ENCODE measurements at regions not wholly inside any gene's neighbourhood (a gene's known extent, or its start where the extent isn't known, plus 50 kb on each side); places are given as distances from the start of the nearest gene placed in this dataset.
"Not testable (repeated sequence)": the region's sequence is repeated elsewhere in the genome, so short reads cannot be mapped to it uniquely, and the experiment has no call there.

DNA sequence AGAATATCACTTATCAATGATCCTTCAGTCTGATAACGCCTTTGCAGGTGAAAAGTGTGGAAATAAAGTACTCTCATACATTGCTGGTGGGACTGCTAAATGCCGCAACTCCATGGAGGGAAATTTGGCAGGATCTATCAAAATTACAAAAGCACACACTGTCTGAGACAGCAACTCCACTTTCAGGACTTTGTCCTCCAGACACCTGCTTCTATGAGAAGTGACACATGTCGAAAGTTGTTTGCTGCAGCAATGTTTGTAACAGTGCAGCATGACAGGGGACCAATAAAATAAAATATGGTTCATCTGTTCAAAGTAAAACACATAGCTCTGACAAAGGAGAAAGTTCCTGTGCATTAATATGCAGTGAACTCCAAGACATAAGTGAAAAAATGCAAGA, 76.2 kb upstream of the PDPR start:
- not testable (repeated sequence) for H2AFZ ChIP-seq (ENCODE audit: low read depth, low read length); H3K27me3 ChIP-seq (ENCODE audit: insufficient read depth, low read length, poor library complexity); ATAC-seq (ENCODE audit: insufficient read depth, low read depth); H4K20me1 ChIP-seq (ENCODE audit: insufficient read depth, low read length); H3K4me1 ChIP-seq (ENCODE audit: insufficient read depth, low read length); H3K4me3 ChIP-seq (ENCODE audit: low read depth in 1 of 2, low read length in 2 of 2); H3K36me3 ChIP-seq (ENCODE audit: insufficient read depth, low read length); H3K4me2 ChIP-seq (ENCODE audit: insufficient read depth, low read length); H3K9ac ChIP-seq (ENCODE audit: low read depth, low read length); H3K79me2 ChIP-seq (ENCODE audit: insufficient read depth, low read length); H3K27ac ChIP-seq (ENCODE audit: low read length); DNase-seq; H3K9me3 ChIP-seq (ENCODE audit: insufficient read depth, low read length, severe bottlenecking)

DNA sequence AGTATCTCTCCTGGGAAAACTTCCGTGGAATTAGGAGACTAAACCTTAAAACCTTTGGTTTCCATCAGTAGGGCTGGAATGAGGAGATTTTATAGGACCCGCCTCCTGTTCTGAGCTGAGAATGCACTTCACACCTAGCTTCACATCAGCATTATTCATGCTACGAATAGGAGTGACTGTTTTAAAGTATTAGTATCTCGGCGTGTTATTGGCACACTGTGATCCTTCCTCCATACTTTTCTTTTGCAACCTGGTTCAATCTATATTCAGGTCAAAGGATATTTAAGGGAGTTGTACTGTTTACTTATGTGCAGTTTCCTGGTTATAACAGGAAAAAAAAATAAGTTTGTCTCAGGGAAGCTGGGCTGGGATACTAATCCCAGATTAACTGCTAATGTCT, 73.6 kb upstream of the PDPR start:
- H3K4me1 ChIP-seq (ENCODE audit: insufficient read depth, low read length); H3K9ac ChIP-seq (ENCODE audit: low read depth, low read length); H3K36me3 ChIP-seq (ENCODE audit: insufficient read depth, low read length); H3K4me2 ChIP-seq (ENCODE audit: insufficient read depth, low read length); ATAC-seq (ENCODE audit: insufficient read depth, low read depth); DNase-seq; H4K20me1 ChIP-seq (ENCODE audit: insufficient read depth, low read length); H3K9me3 ChIP-seq (ENCODE audit: insufficient read depth, low read length, severe bottlenecking); H3K27me3 ChIP-seq (ENCODE audit: insufficient read depth, low read length, poor library complexity); H3K4me3 ChIP-seq (ENCODE audit: low read depth in 1 of 2, low read length in 2 of 2); H3K79me2 ChIP-seq (ENCODE audit: insufficient read depth, low read length); H3K27ac ChIP-seq (ENCODE audit: low read length); H2AFZ ChIP-seq (ENCODE audit: low read depth, low read length): not testable (repeated sequence)

- not testable (repeated sequence) for H3K27ac ChIP-seq (ENCODE audit: low read length); H3K4me1 ChIP-seq (ENCODE audit: insufficient read depth, low read length); H3K79me2 ChIP-seq (ENCODE audit: insufficient read depth, low read length); H3K4me2 ChIP-seq (ENCODE audit: insufficient read depth, low read length); H2AFZ ChIP-seq (ENCODE audit: low read depth, low read length); DNase-seq; H3K9ac ChIP-seq (ENCODE audit: low read depth, low read length); H3K9me3 ChIP-seq (ENCODE audit: insufficient read depth, low read length, severe bottlenecking); H3K4me3 ChIP-seq (ENCODE audit: low read depth in 1 of 2, low read length in 2 of 2); H4K20me1 ChIP-seq (ENCODE audit: insufficient read depth, low read length); H3K36me3 ChIP-seq (ENCODE audit: insufficient read depth, low read length); H3K27me3 ChIP-seq (ENCODE audit: insufficient read depth, low read length, poor library complexity); ATAC-seq (ENCODE audit: insufficient read depth, low read depth)
Observed at GRCh38 chr16:70043538-70044067, 70.5 kb upstream of the PDPR start.

DNA sequence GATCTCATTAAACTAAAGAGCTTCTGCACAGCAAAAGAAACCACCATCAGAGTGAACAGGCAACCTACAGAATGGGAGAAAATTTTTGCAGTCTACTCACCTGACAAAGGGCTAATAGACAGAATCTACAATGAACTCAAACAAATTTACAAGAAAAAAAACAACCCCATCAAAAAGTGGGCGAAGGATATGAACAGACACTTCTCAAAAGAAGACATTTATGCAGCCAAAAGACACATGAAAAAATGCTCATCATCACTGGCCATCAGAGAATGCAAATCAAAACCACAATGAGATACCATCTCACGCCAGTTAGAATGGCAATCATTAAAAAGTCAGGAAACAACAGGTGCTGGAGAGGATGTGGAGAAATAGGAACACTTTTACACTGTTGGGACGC, 67.6 kb upstream of the PDPR start:
- not testable (repeated sequence) for H3K4me1 ChIP-seq (ENCODE audit: insufficient read depth, low read length); H3K9me3 ChIP-seq (ENCODE audit: insufficient read depth, low read length, severe bottlenecking); DNase-seq; H3K4me2 ChIP-seq (ENCODE audit: insufficient read depth, low read length); H3K4me3 ChIP-seq (ENCODE audit: low read depth in 1 of 2, low read length in 2 of 2); ATAC-seq (ENCODE audit: insufficient read depth, low read depth); H3K36me3 ChIP-seq (ENCODE audit: insufficient read depth, low read length); H4K20me1 ChIP-seq (ENCODE audit: insufficient read depth, low read length); H3K79me2 ChIP-seq (ENCODE audit: insufficient read depth, low read length); H2AFZ ChIP-seq (ENCODE audit: low read depth, low read length); H3K27ac ChIP-seq (ENCODE audit: low read length); H3K9ac ChIP-seq (ENCODE audit: low read depth, low read length); H3K27me3 ChIP-seq (ENCODE audit: insufficient read depth, low read length, poor library complexity)

GRCh38 chr16:70048083-70048482, 66.0 kb upstream of the PDPR start:
- H3K27ac ChIP-seq (ENCODE audit: low read length); H3K79me2 ChIP-seq (ENCODE audit: insufficient read depth, low read length); ATAC-seq (ENCODE audit: insufficient read depth, low read depth); H3K9me3 ChIP-seq (ENCODE audit: insufficient read depth, low read length, severe bottlenecking); H4K20me1 ChIP-seq (ENCODE audit: insufficient read depth, low read length); H3K4me1 ChIP-seq (ENCODE audit: insufficient read depth, low read length); H3K36me3 ChIP-seq (ENCODE audit: insufficient read depth, low read length); H2AFZ ChIP-seq (ENCODE audit: low read depth, low read length); H3K27me3 ChIP-seq (ENCODE audit: insufficient read depth, low read length, poor library complexity); H3K4me2 ChIP-seq (ENCODE audit: insufficient read depth, low read length); H3K9ac ChIP-seq (ENCODE audit: low read depth, low read length); DNase-seq; H3K4me3 ChIP-seq (ENCODE audit: low read depth in 1 of 2, low read length in 2 of 2): not testable (repeated sequence)

GRCh38 chr16:70058056-70058455, 56.1 kb upstream of the PDPR start:
- DNase-seq = not testable (repeated sequence)

DNA sequence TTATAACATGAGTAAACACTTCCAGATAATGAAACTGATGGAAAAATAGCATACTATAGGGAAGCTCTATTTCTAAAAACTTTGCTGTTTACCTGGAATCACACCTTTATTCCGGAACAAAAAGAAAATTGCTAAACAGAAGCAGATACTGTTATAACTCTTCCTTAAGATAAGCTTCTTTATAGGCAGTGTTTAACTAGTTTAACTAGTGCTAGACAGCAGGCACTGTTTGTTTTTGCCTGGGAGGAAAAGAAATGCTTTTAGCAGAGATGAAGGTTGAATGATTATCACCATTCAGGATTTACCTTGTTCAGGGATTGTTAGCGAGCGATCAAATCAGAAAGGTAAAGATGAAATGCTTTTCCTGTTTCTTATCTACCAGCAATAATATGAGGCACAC, 54.7 kb upstream of the PDPR start:
- not testable (repeated sequence) for ATAC-seq (ENCODE audit: insufficient read depth, low read depth); H3K27ac ChIP-seq (ENCODE audit: low read length); H3K9me3 ChIP-seq (ENCODE audit: insufficient read depth, low read length, severe bottlenecking); H3K27me3 ChIP-seq (ENCODE audit: insufficient read depth, low read length, poor library complexity); H3K36me3 ChIP-seq (ENCODE audit: insufficient read depth, low read length); H3K79me2 ChIP-seq (ENCODE audit: insufficient read depth, low read length); H2AFZ ChIP-seq (ENCODE audit: low read depth, low read length); H3K4me2 ChIP-seq (ENCODE audit: insufficient read depth, low read length); H3K4me3 ChIP-seq (ENCODE audit: low read depth in 1 of 2, low read length in 2 of 2); H3K9ac ChIP-seq (ENCODE audit: low read depth, low read length); H4K20me1 ChIP-seq (ENCODE audit: insufficient read depth, low read length); H3K4me1 ChIP-seq (ENCODE audit: insufficient read depth, low read length); DNase-seq

More at GRCh38 chr16:70058056-70058455, 56.1 kb upstream of the PDPR start:
- not testable (repeated sequence) for H2AFZ ChIP-seq (ENCODE audit: low read depth, low read length); H3K27me3 ChIP-seq (ENCODE audit: insufficient read depth, low read length, poor library complexity); H3K4me1 ChIP-seq (ENCODE audit: insufficient read depth, low read length); H3K4me2 ChIP-seq (ENCODE audit: insufficient read depth, low read length); ATAC-seq (ENCODE audit: insufficient read depth, low read depth); H4K20me1 ChIP-seq (ENCODE audit: insufficient read depth, low read length); H3K9ac ChIP-seq (ENCODE audit: low read depth, low read length); H3K4me3 ChIP-seq (ENCODE audit: low read depth in 1 of 2, low read length in 2 of 2); H3K27ac ChIP-seq (ENCODE audit: low read length); H3K9me3 ChIP-seq (ENCODE audit: insufficient read depth, low read length, severe bottlenecking); H3K36me3 ChIP-seq (ENCODE audit: insufficient read depth, low read length); H3K79me2 ChIP-seq (ENCODE audit: insufficient read depth, low read length)

- H3K79me2 ChIP-seq (ENCODE audit: insufficient read depth, low read length) = peaks cover 15% of the 10 kb centered on the region
- H3K27ac ChIP-seq (ENCODE audit: low read length); H3K4me3 ChIP-seq (ENCODE audit: low read depth in 1 of 2, low read length in 2 of 2): not testable (repeated sequence)
Observed at GRCh38 chr16:70060521-70061027, 53.6 kb upstream of the PDPR start.

More at GRCh38 chr16:70060521-70061027, 53.6 kb upstream of the PDPR start:
- not testable (repeated sequence) for H3K27me3 ChIP-seq (ENCODE audit: insufficient read depth, low read length, poor library complexity); H3K36me3 ChIP-seq (ENCODE audit: insufficient read depth, low read length); ATAC-seq (ENCODE audit: insufficient read depth, low read depth); H3K9me3 ChIP-seq (ENCODE audit: insufficient read depth, low read length, severe bottlenecking); H2AFZ ChIP-seq (ENCODE audit: low read depth, low read length); H3K4me2 ChIP-seq (ENCODE audit: insufficient read depth, low read length); H3K9ac ChIP-seq (ENCODE audit: low read depth, low read length); DNase-seq; H4K20me1 ChIP-seq (ENCODE audit: insufficient read depth, low read length)
- peaks cover 11% of the 10 kb centered on the region for H3K4me1 ChIP-seq (ENCODE audit: insufficient read depth, low read length)

Measured in DND-41 (cell line).